H9 (cell line): ENCODE measurements at regions not wholly inside any gene's neighbourhood (a gene's known extent, or its start where the extent isn't known, plus 50 kb on each side); places are given as distances from the start of the nearest gene placed in this dataset.

Experiments used
- DNase-seq: peaks from one replicate; pipeline ENCODE4 v3.0.0-alpha.2; 2017
- H2AFZ ChIP-seq: one replicate; pipeline ENCODE4 v1.6.1; 2013; ENCODE audit warnings: mild to moderate bottlenecking, low read length, control low read depth, moderate library complexity
- H2AK5ac ChIP-seq: 2 replicates; pipeline ENCODE4 v1.6.1; 2013; ENCODE audit warnings: low read length, control low read depth, mixed read lengths; ENCODE audit not compliant: insufficient read length
- H2BK120ac ChIP-seq: one replicate; pipeline ENCODE4 v1.6.1; 2013; ENCODE audit warnings: low read depth, mild to moderate bottlenecking, low read length, control low read depth, inconsistent platforms; ENCODE audit not compliant: poor library complexity, severe bottlenecking
- H2BK12ac ChIP-seq: 2 replicates; pipeline ENCODE4 v1.6.1; 2013; ENCODE audit warnings: low read length, control low read depth, mixed read lengths, low read depth; ENCODE audit not compliant: insufficient read length
- H2BK15ac ChIP-seq: 2 replicates; pipeline ENCODE4 v1.6.1; 2013; ENCODE audit warnings: low read depth, low read length, control low read depth
- H2BK20ac ChIP-seq: one replicate; pipeline ENCODE4 v1.6.1; 2013; ENCODE audit warnings: low read depth, mild to moderate bottlenecking, low read length, control low read depth, inconsistent platforms; ENCODE audit not compliant: poor library complexity, severe bottlenecking
- H2BK5ac ChIP-seq: 2 replicates; pipeline ENCODE4 v1.6.1; 2013; ENCODE audit warnings: low read length, control low read depth, mixed read lengths; ENCODE audit not compliant: insufficient read length
- H3K14ac ChIP-seq: 2 replicates; pipeline ENCODE4 v1.6.1; 2013; ENCODE audit warnings: low read length, control low read depth; ENCODE audit not compliant: insufficient read depth
- H3K18ac ChIP-seq: 2 replicates; pipeline ENCODE4 v1.6.1; 2013; ENCODE audit warnings: low read depth, mild to moderate bottlenecking, mixed read lengths, low read length, control low read depth; ENCODE audit not compliant: insufficient read length
- H3K23ac ChIP-seq: 2 replicates; pipeline ENCODE4 v1.6.1; 2013; ENCODE audit warnings: low read length, control low read depth, mixed read lengths, low read depth; ENCODE audit not compliant: insufficient read length
- H3K23me2 ChIP-seq: 2 replicates; pipeline ENCODE4 v1.6.1; 2013; ENCODE audit warnings: low read depth, mild to moderate bottlenecking, mixed read lengths, low read length, control low read depth; ENCODE audit not compliant: insufficient read length, poor library complexity, severe bottlenecking
- H3K27ac ChIP-seq: 2 replicates; pipeline ENCODE4 v1.5.1; 2013; ENCODE audit warnings: low read length, control low read depth, mixed read lengths, low read depth; ENCODE audit not compliant: insufficient read length
- H3K27me3 ChIP-seq: 2 replicates; pipeline ENCODE4 v1.6.1; 2013; ENCODE audit warnings: low read length, control low read depth, inconsistent platforms; ENCODE audit not compliant: insufficient read depth
- H3K4ac ChIP-seq: 2 replicates; pipeline ENCODE4 v1.6.1; 2013; ENCODE audit warnings: low read depth, mild to moderate bottlenecking, control low read depth, inconsistent platforms, low read length, moderate library complexity
- H3K4me1 ChIP-seq: 2 replicates; pipeline ENCODE4 v1.6.1; 2013; ENCODE audit warnings: low read length, control low read depth, inconsistent platforms; ENCODE audit not compliant: insufficient read depth
- H3K4me2 ChIP-seq: 2 replicates; pipeline ENCODE4 v1.6.1; 2013; ENCODE audit warnings: low read length, control low read depth, mixed read lengths; ENCODE audit not compliant: insufficient read length, insufficient read depth
- H3K56ac ChIP-seq: 2 replicates; pipeline ENCODE4 v1.6.1; 2013; ENCODE audit warnings: low read depth, mild to moderate bottlenecking, mixed read lengths, low read length, control low read depth; ENCODE audit not compliant: insufficient read length
- H3K79me1 ChIP-seq: 2 replicates; pipeline ENCODE4 v1.6.1; 2013; ENCODE audit warnings: low read depth, mild to moderate bottlenecking, moderate library complexity, low read length, control low read depth, inconsistent platforms; ENCODE audit not compliant: insufficient read depth, poor library complexity, severe bottlenecking
- H3K79me2 ChIP-seq: 2 replicates; pipeline ENCODE4 v1.6.1; 2013; ENCODE audit warnings: low read length, control low read depth, inconsistent platforms; ENCODE audit not compliant: insufficient read depth
- H3K9ac ChIP-seq: 2 replicates; pipeline ENCODE4 v1.6.1; 2013; ENCODE audit warnings: low read length, control low read depth, mixed read lengths; ENCODE audit not compliant: insufficient read length; ENCODE audit errors: extremely low read depth
- H3K9me3 ChIP-seq: one replicate; pipeline ENCODE4 v1.6.1; 2013; ENCODE audit warnings: low read depth, low read length, inconsistent platforms; ENCODE audit not compliant: control insufficient read depth
- H3T11ph ChIP-seq: one replicate; pipeline ENCODE4 v1.6.1; 2013; ENCODE audit warnings: mild to moderate bottlenecking, low read length, control low read depth, inconsistent platforms
- H4K20me1 ChIP-seq: one replicate; pipeline ENCODE4 v1.6.1; 2013; ENCODE audit not compliant: control insufficient read depth, insufficient read length, insufficient read depth
- H4K5ac ChIP-seq: 2 replicates; pipeline ENCODE4 v1.6.1; 2013; ENCODE audit warnings: low read depth, mild to moderate bottlenecking, mixed read lengths, low read length, control low read depth; ENCODE audit not compliant: insufficient read length
- H4K8ac ChIP-seq: replicated peaks from 2 replicates; pipeline ENCODE4 v1.6.1; 2013; ENCODE audit warnings: low read length, control low read depth, mixed read lengths, low read depth; ENCODE audit not compliant: insufficient read length
- H4K91ac ChIP-seq: 2 replicates; pipeline ENCODE4 v1.6.1; 2013; ENCODE audit warnings: low read depth, mild to moderate bottlenecking, moderate library complexity, mixed read lengths, low read length, control low read depth; ENCODE audit not compliant: insufficient read length
- H3K27ac Mint-ChIP-seq, 3 experiments: 2 replicates in 2 of 3; 3 replicates in 1 of 3; pipeline ENCODE4 v1.8.0; 2020 to 2021; ENCODE audit warnings: mixed read lengths in 3 of 3, mild to moderate bottlenecking in 1 of 3, moderate library complexity in 1 of 3
- H3K27me3 Mint-ChIP-seq: 2 replicates; pipeline ENCODE4 v1.8.0; 2021; ENCODE audit warnings: low read depth, mild to moderate bottlenecking, moderate library complexity, mixed read lengths
- H3K36me3 Mint-ChIP-seq, 3 experiments: 2 replicates in 2 of 3; 3 replicates in 1 of 3; pipeline ENCODE4 v1.8.0; 2020 to 2021; ENCODE audit warnings: low read depth in 3 of 3, mixed read lengths in 3 of 3; ENCODE audit not compliant: insufficient read depth in 1 of 3
- H3K4me1 Mint-ChIP-seq, 2 experiments: 2 replicates each; pipeline ENCODE4 v1.8.0; 2020; ENCODE audit warnings: mixed read lengths in 2 of 2
- H3K4me3 Mint-ChIP-seq, 2 experiments: 2 replicates in 1 of 2; 3 replicates in 1 of 2; pipeline ENCODE4 v1.8.0; 2020 to 2021; ENCODE audit warnings: mild to moderate bottlenecking in 2 of 2, mixed read lengths in 2 of 2, moderate library complexity in 1 of 2
- H3K9me3 Mint-ChIP-seq, 2 experiments: 2 replicates in 1 of 2; 3 replicates in 1 of 2; pipeline ENCODE4 v1.8.0; 2020; ENCODE audit warnings: mild to moderate bottlenecking in 2 of 2, mixed read lengths in 2 of 2, moderate library complexity in 1 of 2
- CTCF ChIP-seq: fragments of 200-600 bp; sonication (generic); conservative IDR thresholded peaks from 3 replicates; pipeline ENCODE4 v1.8.0; 2021; ENCODE audit warnings: antibody characterized with exemption, mild to moderate bottlenecking

- Histone ChIP-seq H3T11ph (no peak overlapping the region), H2AFZ (no peak overlapping the region), H3K23me2 (no peaks in the 10 kb centered on the region), H4K8ac (no peak overlapping the region), H3K27me3 (no peaks in the 10 kb centered on the region), H3K79me2 (no peaks in the 10 kb centered on the region), H3K23ac (no peak overlapping the region), H4K20me1 (no peaks in the 10 kb centered on the region), H2BK15ac (no peak overlapping the region), H3K56ac (no peak overlapping the region), H2BK5ac (no peak overlapping the region), H2BK20ac (no peak overlapping the region), H3K14ac (no peak overlapping the region), H2BK120ac (no peak overlapping the region), H3K79me1 (no peaks in the 10 kb centered on the region), H4K5ac (no peak overlapping the region), H3K18ac (no peak overlapping the region), H4K91ac (no peak overlapping the region), H3K9me3 (no peaks in the 10 kb centered on the region), H3K27ac (no peak overlapping the region), H3K9ac (no peak overlapping the region), H2AK5ac (no peak overlapping the region), H3K4me2 (no peak overlapping the region), H3K4ac (no peak overlapping the region), H2BK12ac (no peak overlapping the region), H3K4me1 (no peaks in the 10 kb centered on the region)
- TF ChIP-seq CTCF = no peak
- Mint-ChIP-seq H3K9me3 (peaks cover 12 to 16% of the 10 kb centered on the region in 2 experiments), H3K4me1 (no peaks in the 10 kb centered on the region), H3K4me3 (no peak overlapping the region), H3K27me3 (no peaks in the 10 kb centered on the region; the same call in 1 of the 2 replicates), H3K27ac (no peak overlapping the region), H3K36me3 (peaks cover 3 to 5% (median 4%) of the 10 kb centered on the region in 3 experiments; a peak in 5 of 7 replicates)
- DNase-seq = no peak
These were observed 918.4 kb downstream of the MCTP2 start for GRCh38 chr15:95149771-95150170.
